B cell (primary cell): ENCODE measurements at regions not wholly inside any gene's neighbourhood (a gene's known extent, or its start where the extent isn't known, plus 50 kb on each side); places are given as distances from the start of the nearest gene placed in this dataset.

Experiments
- ATAC-seq: fragments of 200-7000 bp; cut with Tn5 transposase; one replicate; pipeline ENCODE4 v1.10.0; 2021; ENCODE audit warnings: low read depth, mild to moderate bottlenecking, moderate number of reproducible peaks, moderate library complexity
- CTCF ChIA-PET: fragments of 350-600 bp; sonication (Branson Sonifier 250); formaldehyde crosslinking; loops from one replicate; lab custom pipeline; 2021; ENCODE audit warnings: antibody characterized with exemption, inconsistent platforms; lab: Charles Lee
- POLR2A ChIA-PET: fragments of 350-600 bp; sonication (Branson Sonifier 250); formaldehyde crosslinking; loops from one replicate; lab custom pipeline; 2021; ENCODE audit warnings: antibody characterized with exemption; lab: Charles Lee
- DNase-seq: peaks from one replicate; pipeline ENCODE4 v3.0.0; 2013
- H2AFZ ChIP-seq: 2 replicates; pipeline ENCODE4 v1.6.1; 2012; ENCODE audit warnings: mild to moderate bottlenecking, low read depth, low read length; ENCODE audit not compliant: insufficient read depth, poor library complexity, severe bottlenecking
- H3K27ac ChIP-seq, 2 donors: 1 replicate in 1 of 2; 2 replicates in 1 of 2; pipeline ENCODE4 v1.5.1; 2012 to 2013; ENCODE audit warnings: low read length in 2 of 2, mild to moderate bottlenecking in 2 of 2, moderate library complexity in 1 of 2
- H3K27me3 ChIP-seq, 4 experiments: fragments of 200-600 bp in 1 of 4; sonication (generic) in 1 of 4; replicated peaks in 1 of 4; 1 replicate in 2 of 4; 2 replicates in 2 of 4; pipeline versions ENCODE4 v1.6.1 to v1.7.0; 2013 to 2016; ENCODE audit warnings: low read length in 3 of 4, mild to moderate bottlenecking in 2 of 4, mixed read lengths in 1 of 4, moderate library complexity in 1 of 4; ENCODE audit not compliant: insufficient read depth in 4 of 4, control insufficient read depth in 3 of 4; ENCODE audit errors: control extremely low read depth in 1 of 4
- H3K36me3 ChIP-seq, 2 experiments: replicated peaks in 1 of 2; 1 replicate in 1 of 2; 2 replicates in 1 of 2; pipeline versions ENCODE4 v1.6.1 to v1.7.1; 2013; ENCODE audit warnings: low read length in 1 of 2; ENCODE audit not compliant: insufficient read depth in 2 of 2, control insufficient read depth in 1 of 2; ENCODE audit errors: control extremely low read depth in 1 of 2, extremely low read depth in 1 of 2
- H3K4me1 ChIP-seq, 2 donors: fragments of 200-600 bp in 1 of 2; sonication (generic) in 1 of 2; 1 replicate in 1 of 2; 2 replicates in 1 of 2; pipeline versions ENCODE4 v1.5.1 to v1.6.1; 2013 to 2017; ENCODE audit warnings: low read length in 2 of 2; ENCODE audit not compliant: control insufficient read depth in 2 of 2, insufficient read depth in 2 of 2
- H3K4me2 ChIP-seq: replicated peaks from 2 replicates; pipeline ENCODE3; 2012; ENCODE audit warnings: mild to moderate bottlenecking, low read depth, low read length; ENCODE audit not compliant: poor library complexity, severe bottlenecking
- H3K4me3 ChIP-seq, 5 experiments: fragments of 200-600 bp in 1 of 5; sonication (generic) in 1 of 5; 1 replicate in 3 of 5; 2 replicates in 2 of 5; pipeline versions ENCODE4 v1.5.1 to v1.7.0; 2011 to 2016; ENCODE audit warnings: low read length in 4 of 5, mild to moderate bottlenecking in 4 of 5, low read depth in 2 of 5, control low read depth in 1 of 5, moderate library complexity in 1 of 5; ENCODE audit not compliant: insufficient read depth in 1 of 5; ENCODE audit errors: control extremely low read depth in 1 of 5, extremely low read depth in 1 of 5
- H3K79me2 ChIP-seq: fragments of 200-600 bp; sonication (generic); one replicate; pipeline ENCODE4 v1.6.0; 2016; ENCODE audit warnings: low read length; ENCODE audit not compliant: control insufficient read depth, insufficient read depth
- H3K9ac ChIP-seq: fragments of 200-600 bp; sonication (generic); 2 replicates; pipeline ENCODE4 v1.6.1; 2017; ENCODE audit warnings: mild to moderate bottlenecking, low read length, moderate library complexity
- H3K9me3 ChIP-seq, 3 donors: one replicate each; pipeline versions ENCODE4 v1.6.1 to v1.7.1; 2013; ENCODE audit warnings: low read length in 2 of 3; ENCODE audit not compliant: control insufficient read depth in 2 of 3, insufficient read depth in 1 of 3; ENCODE audit errors: control extremely low read depth in 1 of 3
- H4K20me1 ChIP-seq: 2 replicates; pipeline ENCODE4 v1.6.0; 2012; ENCODE audit warnings: mild to moderate bottlenecking, low read length; ENCODE audit not compliant: insufficient read depth, control insufficient read depth, poor library complexity, severe bottlenecking
- H3K27ac Mint-ChIP-seq: one replicate; pipeline ENCODE4 v1.8.0; 2021; ENCODE audit warnings: mixed read lengths
- H3K27me3 Mint-ChIP-seq: one replicate; pipeline ENCODE4 v1.8.0; 2021; ENCODE audit warnings: mixed read lengths
- H3K4me1 Mint-ChIP-seq: one replicate; pipeline ENCODE4 v1.8.0; 2021; ENCODE audit warnings: mixed read lengths
- H3K4me3 Mint-ChIP-seq: one replicate; pipeline ENCODE4 v1.8.0; 2021; ENCODE audit warnings: mixed read lengths
- H3K9me3 Mint-ChIP-seq: one replicate; pipeline ENCODE4 v1.8.0; 2022; ENCODE audit warnings: mixed read lengths; ENCODE audit not compliant: insufficient read depth
- EZH2 ChIP-seq: IDR thresholded peaks from 2 replicates; pipeline ENCODE4 v1.6.1; 2012; ENCODE audit warnings: borderline replicate concordance, low read depth, mild to moderate bottlenecking, moderate library complexity, low read length; ENCODE audit not compliant: insufficient read depth, poor library complexity, severe bottlenecking
- WGBS: methylation state at CpG from one replicate; pipeline ENCODE4 v1.1.5; 2013; ENCODE audit warnings: missing lambda C conversion rate; ENCODE audit not compliant: insufficient coverage; 5-methylcytosine and 5-hydroxymethylcytosine counted together
- intact Hi-C: fragments of 100-400 bp; cut with micrococcal nuclease; formaldehyde crosslinking; loops from one replicate; pipeline ENCODE4 v1.10.0; 2022
- TF ChIP-seq, protein P1 (sequence below): fragments of 200-600 bp; IDR thresholded peaks from one replicate; pipeline ENCODE4 v1.8.0; 2022; ENCODE audit warnings: antibody characterized with exemption, mild to moderate bottlenecking

- no peaks in the 10 kb centered on the region for H3K79me2 ChIP-seq
- no CpG with 5 or more reads among the region's 4 CpGs for WGBS
- POLR2A ChIA-PET: no interaction called here
- no peak overlapping the region for H3K4me2 ChIP-seq
- H3K27me3 Mint-ChIP-seq: no peaks in the 10 kb centered on the region
- no peak overlapping the region for H3K27ac Mint-ChIP-seq
- no peaks in the 10 kb centered on the region for H3K4me1 Mint-ChIP-seq
- no peak overlapping the region for H3K9ac ChIP-seq
- H3K4me3 ChIP-seq: no peak overlapping the region
- no peak overlapping the region for H2AFZ ChIP-seq
- H3K4me1 ChIP-seq: no peaks in the 10 kb centered on the region
- intact Hi-C loops: no loop called here
- H3K27me3 ChIP-seq: no peaks in the 10 kb centered on the region
- H3K9me3 Mint-ChIP-seq: no peaks in the 10 kb centered on the region
- TF ChIP-seq, protein P1, sequence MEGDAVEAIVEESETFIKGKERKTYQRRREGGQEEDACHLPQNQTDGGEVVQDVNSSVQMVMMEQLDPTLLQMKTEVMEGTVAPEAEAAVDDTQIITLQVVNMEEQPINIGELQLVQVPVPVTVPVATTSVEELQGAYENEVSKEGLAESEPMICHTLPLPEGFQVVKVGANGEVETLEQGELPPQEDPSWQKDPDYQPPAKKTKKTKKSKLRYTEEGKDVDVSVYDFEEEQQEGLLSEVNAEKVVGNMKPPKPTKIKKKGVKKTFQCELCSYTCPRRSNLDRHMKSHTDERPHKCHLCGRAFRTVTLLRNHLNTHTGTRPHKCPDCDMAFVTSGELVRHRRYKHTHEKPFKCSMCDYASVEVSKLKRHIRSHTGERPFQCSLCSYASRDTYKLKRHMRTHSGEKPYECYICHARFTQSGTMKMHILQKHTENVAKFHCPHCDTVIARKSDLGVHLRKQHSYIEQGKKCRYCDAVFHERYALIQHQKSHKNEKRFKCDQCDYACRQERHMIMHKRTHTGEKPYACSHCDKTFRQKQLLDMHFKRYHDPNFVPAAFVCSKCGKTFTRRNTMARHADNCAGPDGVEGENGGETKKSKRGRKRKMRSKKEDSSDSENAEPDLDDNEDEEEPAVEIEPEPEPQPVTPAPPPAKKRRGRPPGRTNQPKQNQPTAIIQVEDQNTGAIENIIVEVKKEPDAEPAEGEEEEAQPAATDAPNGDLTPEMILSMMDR: no peak
- no peak for TF ChIP-seq EZH2
- no peaks in the 10 kb centered on the region for H3K9me3 ChIP-seq
- no peaks in the 10 kb centered on the region for H3K36me3 ChIP-seq
- no peak for ATAC-seq
- no peak for DNase-seq
- no peak overlapping the region for H3K27ac ChIP-seq
- H3K4me3 Mint-ChIP-seq: no peak overlapping the region
- CTCF ChIA-PET: no interaction called here
- no peaks in the 10 kb centered on the region for H4K20me1 ChIP-seq
Measured at GRCh38 chr15:95837341-95838004, 493.0 kb upstream of the NR2F2 start.

DNA sequence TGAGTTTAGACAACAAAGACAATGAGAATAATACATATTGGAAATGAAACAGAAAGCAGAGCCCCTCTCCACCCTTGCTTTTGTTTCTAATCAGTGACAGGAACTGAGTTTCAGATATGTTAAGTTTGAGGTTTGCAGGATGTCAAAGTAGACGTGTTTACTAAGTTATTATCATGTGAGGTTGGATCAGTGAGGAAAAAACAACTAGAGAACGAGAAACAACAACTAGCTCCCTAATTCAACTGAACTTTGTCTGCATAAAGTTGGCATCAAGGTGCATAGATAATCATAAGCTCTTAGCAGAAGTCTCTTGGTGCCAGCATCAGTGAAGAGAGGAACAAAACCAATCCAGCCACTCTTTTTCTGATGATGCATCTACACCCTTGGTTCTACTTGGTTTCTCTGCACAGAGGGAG lies 491.1 kb upstream of the NR2F2 start:
- Mint-ChIP-seq H3K4me3 (no peak overlapping the region), H3K27me3 (no peaks in the 10 kb centered on the region), H3K9me3 (no peaks in the 10 kb centered on the region), H3K4me1 (no peaks in the 10 kb centered on the region), H3K27ac (no peak overlapping the region)
- no peak for TF ChIP-seq EZH2
- TF ChIP-seq, protein P1: no peak
- Histone ChIP-seq H4K20me1 (no peaks in the 10 kb centered on the region), H3K36me3 (no peaks in the 10 kb centered on the region), H2AFZ (no peak overlapping the region), H3K9me3 (no peaks in the 10 kb centered on the region), H3K9ac (no peak overlapping the region), H3K4me2 (no peak overlapping the region), H3K4me1 (no peaks in the 10 kb centered on the region), H3K27ac (no peak overlapping the region), H3K27me3 (no peaks in the 10 kb centered on the region), H3K4me3 (no peak overlapping the region), H3K79me2 (no peaks in the 10 kb centered on the region)
- intact Hi-C loops: no loop called here
- ATAC-seq (no peak), DNase-seq (no peak)
- ChIA-PET POLR2A (no interaction called here), CTCF (no interaction called here)
- no CpG with 5 or more reads among the region's 2 CpGs for WGBS
